ENCODE measurements at regions not wholly inside any gene's neighbourhood (a gene's known extent, or its start where the extent isn't known, plus 50 kb on each side); places are given as distances from the start of the nearest gene placed in this dataset.

- peak in 2 of 12 donors; percentile 21 to 27 for TF ChIP-seq CTCF (IDR thresholded peaks at IDR 0.05)
- TF ChIP-seq POLR2A (IDR thresholded peaks at IDR 0.05) = no peak
These were observed 65.9 kb upstream of the TNRC6C start for GRCh38 chr17:77892469-77893143.
